HEK293T (cell line): ENCODE measurements at regions not wholly inside any gene's neighbourhood (a gene's known extent, or its start where the extent isn't known, plus 50 kb on each side); places are given as distances from the start of the nearest gene placed in this dataset.
"Not testable (repeated sequence)": the region's sequence is repeated elsewhere in the genome, so short reads cannot be mapped to it uniquely, and the experiment has no call there.

Source experiments
- CTCF ChIA-PET: fragments of 350-600 bp; formaldehyde crosslinking; extraction: SDS; loops from one replicate; lab custom pipeline; 2021; ENCODE audit warnings: antibody characterized with exemption, inconsistent platforms; lab: Yijun Ruan, JAX
- POLR2A ChIA-PET: fragments of 350-600 bp; formaldehyde crosslinking; extraction: SDS; loops from one replicate; lab custom pipeline; 2020; ENCODE audit warnings: antibody characterized with exemption, inconsistent platforms; lab: Yijun Ruan, JAX
- DNase-seq: peaks from one replicate; pipeline ENCODE4 v3.0.0; 2012; ENCODE audit warnings: mixed read lengths; ENCODE audit errors: extremely low spot score
- ARNT ChIP-seq: fragments of 450-650 bp; IDR thresholded peaks from 2 replicates; pipeline ENCODE4 v1.6.1; 2017; ENCODE audit warnings: mild to moderate bottlenecking

DNA sequence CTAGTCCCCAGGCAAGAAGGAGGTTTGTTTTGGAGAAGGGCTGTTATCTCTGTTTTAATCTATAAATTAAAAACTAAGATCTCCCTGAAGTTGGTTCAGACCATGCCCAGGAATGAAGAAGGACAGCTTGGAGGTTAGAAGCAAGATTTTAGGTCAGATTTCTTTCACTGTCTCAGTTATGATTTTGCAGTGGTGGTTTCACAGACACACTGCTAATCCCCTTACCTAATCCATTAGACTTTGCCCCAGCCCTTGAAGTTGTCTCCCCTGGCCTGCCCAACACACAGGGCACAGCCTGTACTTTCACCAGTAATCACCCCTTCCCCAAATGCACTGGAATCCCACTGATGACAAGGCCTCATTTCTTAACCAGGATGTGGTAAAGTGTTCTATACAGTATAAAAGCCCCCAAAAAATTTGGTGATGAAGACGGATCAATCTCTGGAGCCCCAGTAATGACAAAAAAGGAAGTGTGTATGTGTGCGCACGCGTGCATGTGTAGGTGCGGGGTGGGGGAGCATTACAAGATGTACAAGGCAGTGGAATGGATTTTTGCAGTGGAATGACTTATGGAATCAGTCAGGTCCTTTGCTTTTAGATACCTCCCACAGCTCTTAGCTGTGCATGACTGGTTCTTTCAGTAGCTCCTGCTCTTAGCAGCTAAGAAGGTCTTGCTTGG lies 73.1 kb upstream of the TERB2 start:
- CTCF ChIA-PET, result no interaction called here
- DNase-seq, result no peak
- TF ChIP-seq ARNT, result no peak
- POLR2A ChIA-PET, result no interaction called here

DNA sequence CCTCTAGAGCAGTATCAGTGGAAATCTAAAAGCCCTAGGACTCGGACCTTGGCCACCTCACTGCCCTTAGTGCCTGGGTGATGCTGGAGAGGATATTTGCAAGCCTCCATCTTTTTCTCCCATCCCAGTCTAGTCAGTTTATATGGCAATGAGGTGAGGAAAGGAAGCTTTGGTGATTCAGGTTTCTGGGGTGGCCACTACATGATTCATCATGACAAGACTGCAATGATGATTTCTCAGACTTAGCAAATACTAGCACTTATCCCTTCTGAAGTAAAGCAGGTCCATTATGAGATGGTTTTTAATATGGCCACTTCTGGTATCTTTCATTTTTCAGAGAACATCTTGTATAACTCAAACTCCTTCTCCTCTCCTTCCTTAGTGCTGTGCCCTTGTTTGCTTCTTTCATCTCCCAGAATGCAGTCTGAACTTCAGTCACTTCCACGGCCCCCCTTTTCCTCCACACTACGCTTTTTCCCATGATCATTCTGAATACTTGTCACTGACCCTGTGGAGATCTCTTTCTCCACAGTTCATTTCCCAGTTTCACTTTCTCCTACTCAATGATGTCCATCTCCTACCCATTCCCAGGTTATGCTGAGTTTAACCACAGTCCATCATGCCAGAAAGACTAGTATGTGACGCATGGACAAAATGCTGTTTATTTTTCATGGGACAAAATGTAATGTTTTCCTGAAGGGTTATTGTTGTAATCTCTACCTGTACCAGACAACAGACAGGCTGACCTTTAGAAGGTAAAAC lies 57.4 kb upstream of the TERB2 start:
- DNase-seq, POLR2A ChIA-PET, CTCF ChIA-PET: not testable (repeated sequence)

DNA sequence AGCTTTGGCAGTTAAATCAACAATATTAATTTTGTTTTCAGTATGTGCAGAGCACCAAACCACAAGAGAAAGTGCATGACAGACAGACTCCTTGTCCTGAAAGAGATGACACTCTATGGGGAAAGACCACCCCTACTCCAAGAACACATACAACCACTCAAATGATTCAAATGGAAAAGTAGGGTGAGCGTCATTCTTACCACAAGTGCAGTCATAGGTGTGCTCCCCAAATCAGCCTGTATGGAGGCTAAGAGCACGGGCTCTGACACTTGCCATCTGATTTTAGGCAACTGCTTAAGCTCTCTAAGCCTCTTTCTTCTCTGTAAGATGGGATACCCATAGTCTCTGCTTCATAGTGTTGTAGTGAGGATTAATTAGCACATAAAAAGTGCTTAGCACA lies 56.7 kb upstream of the TERB2 start:
- DNase-seq, POLR2A ChIA-PET, CTCF ChIA-PET: not testable (repeated sequence)

DNA sequence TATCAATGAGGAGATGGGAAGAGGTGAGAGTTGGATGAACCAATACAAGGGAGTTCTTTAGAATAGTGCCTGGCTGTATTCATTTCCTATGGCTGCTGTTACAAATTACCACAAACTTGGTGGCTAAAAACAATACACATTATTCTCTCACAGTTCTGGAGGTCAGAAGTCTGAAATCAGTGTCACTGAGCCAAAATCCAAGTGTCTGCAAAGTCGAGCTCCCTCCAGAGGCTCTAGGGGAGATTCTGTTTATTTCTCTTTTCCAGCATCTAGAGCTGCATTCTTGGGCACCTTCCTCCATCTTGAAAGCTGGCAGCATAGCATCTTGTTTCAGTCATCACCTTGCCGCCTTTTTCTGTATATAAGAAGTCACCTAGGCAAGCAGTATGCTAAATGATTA lies 55.7 kb upstream of the TERB2 start:
- DNase-seq, CTCF ChIA-PET: not testable (repeated sequence)

DNA sequence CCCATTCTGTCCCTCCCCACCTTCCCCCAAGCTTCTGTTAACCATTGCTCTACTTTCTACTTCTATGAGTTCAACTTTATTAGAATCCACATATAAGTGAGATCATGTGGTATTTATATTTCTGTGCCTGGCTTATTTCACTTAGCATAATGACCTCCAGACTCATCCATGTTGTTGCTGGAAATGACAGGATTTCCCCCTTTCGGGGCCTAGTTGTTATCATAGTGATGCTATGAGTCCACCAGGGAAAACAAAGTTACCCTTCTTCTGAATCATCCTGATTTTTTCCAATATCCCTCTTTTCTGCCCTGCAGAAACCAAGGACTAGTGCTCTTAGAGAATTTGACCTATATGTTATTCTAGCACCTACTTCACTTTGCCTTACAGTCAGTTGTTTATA lies 53.2 kb upstream of the TERB2 start:
- CTCF ChIA-PET, POLR2A ChIA-PET, DNase-seq: not testable (repeated sequence)

More for the DNA sequence above, 55.7 kb upstream of the TERB2 start:
- POLR2A ChIA-PET, result not testable (repeated sequence)

DNA sequence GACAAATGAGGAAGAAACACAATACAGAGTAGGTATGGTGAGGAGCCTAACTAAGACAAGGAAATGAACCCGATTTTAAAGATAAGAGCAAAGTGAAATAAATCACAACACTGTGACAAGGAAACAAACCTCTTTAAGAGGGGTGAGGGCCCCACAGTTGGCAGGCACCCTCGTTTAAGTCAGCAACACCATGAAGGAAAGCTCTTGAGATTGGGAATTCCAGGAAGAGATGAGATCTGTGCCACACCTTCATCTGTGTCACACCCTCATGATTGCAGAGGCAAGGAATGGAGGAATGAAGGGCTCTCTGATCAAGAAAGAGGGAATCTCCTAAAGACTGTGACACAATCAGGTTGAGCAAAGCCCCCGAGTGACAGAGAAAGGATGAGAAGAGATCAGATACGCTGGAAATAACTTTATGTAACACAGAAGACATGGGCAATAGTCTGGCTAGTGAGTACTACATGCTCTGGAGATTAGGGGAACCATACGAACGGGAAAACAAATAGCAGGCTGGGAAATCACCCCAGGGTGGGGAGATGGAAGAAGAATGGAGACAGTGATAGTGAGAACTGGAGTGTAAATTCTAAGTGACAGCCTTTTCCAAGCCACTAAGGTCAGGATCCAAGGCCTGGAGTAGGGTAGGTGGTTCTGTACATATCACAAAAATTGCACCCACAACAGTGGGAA lies 51.7 kb upstream of the TERB2 start:
- CTCF ChIA-PET, DNase-seq, POLR2A ChIA-PET: not testable (repeated sequence)
